ENCODE measurements at regions not wholly inside any gene's neighbourhood (a gene's known extent, or its start where the extent isn't known, plus 50 kb on each side); places are given as distances from the start of the nearest gene placed in this dataset.

GRCh38 chr4:96317891-96318290 is 478.0 kb downstream of the PDHA2 start:
- no peaks in the 10 kb centered on the region for H3K27me3 Mint-ChIP-seq (ENCODE audit: insufficient read depth, unreplicated experiment)
- no TSS peak for BruUV-seq (replicated peaks)

GRCh38 chr4:96326846-96327245 is 487.0 kb downstream of the PDHA2 start:
- H3K4me3 Mint-ChIP-seq (ENCODE audit: unreplicated experiment) = no peak overlapping the region
- POLR2A ChIA-PET = no interaction called here
- no peak overlapping the region for H3K27ac Mint-ChIP-seq (ENCODE audit: unreplicated experiment)
- peaks cover 6% of the 10 kb centered on the region for H3K4me1 Mint-ChIP-seq (ENCODE audit: low read depth, unreplicated experiment)
- no peaks in the 10 kb centered on the region for H3K27me3 ChIP-seq (replicated peaks; ENCODE audit: control insufficient read depth, insufficient read depth, low read length)
- H3K36me3 Mint-ChIP-seq (ENCODE audit: insufficient read depth, unreplicated experiment) = no peaks in the 10 kb centered on the region
- no peak overlapping the region for H3K4me3 ChIP-seq (ENCODE audit: low read depth, low read length)
- BruUV-seq (replicated peaks) = no TSS peak
- no peak for DNase-seq
- H3K36me3 ChIP-seq (ENCODE audit: control insufficient read depth, insufficient read depth, low read length) = no peaks in the 10 kb centered on the region
- no peaks in the 10 kb centered on the region for H3K27me3 Mint-ChIP-seq (ENCODE audit: insufficient read depth, unreplicated experiment)
- CTCF ChIA-PET = no interaction called here
- TF ChIP-seq, protein P1, sequence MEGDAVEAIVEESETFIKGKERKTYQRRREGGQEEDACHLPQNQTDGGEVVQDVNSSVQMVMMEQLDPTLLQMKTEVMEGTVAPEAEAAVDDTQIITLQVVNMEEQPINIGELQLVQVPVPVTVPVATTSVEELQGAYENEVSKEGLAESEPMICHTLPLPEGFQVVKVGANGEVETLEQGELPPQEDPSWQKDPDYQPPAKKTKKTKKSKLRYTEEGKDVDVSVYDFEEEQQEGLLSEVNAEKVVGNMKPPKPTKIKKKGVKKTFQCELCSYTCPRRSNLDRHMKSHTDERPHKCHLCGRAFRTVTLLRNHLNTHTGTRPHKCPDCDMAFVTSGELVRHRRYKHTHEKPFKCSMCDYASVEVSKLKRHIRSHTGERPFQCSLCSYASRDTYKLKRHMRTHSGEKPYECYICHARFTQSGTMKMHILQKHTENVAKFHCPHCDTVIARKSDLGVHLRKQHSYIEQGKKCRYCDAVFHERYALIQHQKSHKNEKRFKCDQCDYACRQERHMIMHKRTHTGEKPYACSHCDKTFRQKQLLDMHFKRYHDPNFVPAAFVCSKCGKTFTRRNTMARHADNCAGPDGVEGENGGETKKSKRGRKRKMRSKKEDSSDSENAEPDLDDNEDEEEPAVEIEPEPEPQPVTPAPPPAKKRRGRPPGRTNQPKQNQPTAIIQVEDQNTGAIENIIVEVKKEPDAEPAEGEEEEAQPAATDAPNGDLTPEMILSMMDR (IDR thresholded peaks at IDR 0.05; ENCODE audit: insufficient read depth in 1 of 2, low read depth in 1 of 2, low read length in 1 of 2, severe bottlenecking in 1 of 2, unreplicated experiment in 1 of 2) = no peak
- peaks cover 10% of the 10 kb centered on the region for H3K9me3 Mint-ChIP-seq (ENCODE audit: unreplicated experiment)
- no peaks in the 10 kb centered on the region for H3K9me3 ChIP-seq
- no peaks in the 10 kb centered on the region for H3K4me1 ChIP-seq
- intact Hi-C loops (cut with micrococcal nuclease; ENCODE audit: unreplicated experiment) = no loop called here

More at GRCh38 chr4:96317891-96318290, 478.0 kb downstream of the PDHA2 start:
- Mint-ChIP-seq H3K4me3 (ENCODE audit: unreplicated experiment) (no peak overlapping the region), H3K36me3 (ENCODE audit: insufficient read depth, unreplicated experiment) (no peaks in the 10 kb centered on the region), H3K9me3 (ENCODE audit: unreplicated experiment) (no peaks in the 10 kb centered on the region), H3K27ac (ENCODE audit: unreplicated experiment) (no peak overlapping the region), H3K4me1 (ENCODE audit: low read depth, unreplicated experiment) (no peaks in the 10 kb centered on the region)
- no peaks in the 10 kb centered on the region for H3K4me1 ChIP-seq
- TF ChIP-seq, protein P1 (IDR thresholded peaks at IDR 0.05; ENCODE audit: insufficient read depth in 1 of 2, low read depth in 1 of 2, low read length in 1 of 2, severe bottlenecking in 1 of 2, unreplicated experiment in 1 of 2) = no peak
- intact Hi-C loops (cut with micrococcal nuclease; ENCODE audit: unreplicated experiment) = no loop called here
- ChIA-PET CTCF (no interaction called here), POLR2A (no interaction called here)
- H3K27me3 ChIP-seq (replicated peaks; ENCODE audit: control insufficient read depth, insufficient read depth, low read length) = no peaks in the 10 kb centered on the region
- DNase-seq = no peak
- H3K4me3 ChIP-seq (ENCODE audit: low read depth, low read length) = no peak overlapping the region
- no peaks in the 10 kb centered on the region for H3K36me3 ChIP-seq (ENCODE audit: control insufficient read depth, insufficient read depth, low read length)
- H3K9me3 ChIP-seq = no peaks in the 10 kb centered on the region

GRCh38 chr4:96342196-96342595 is 502.3 kb downstream of the PDHA2 start:
- no peaks in the 10 kb centered on the region for H3K36me3 ChIP-seq (ENCODE audit: control insufficient read depth, insufficient read depth, low read length)
- intact Hi-C loops (cut with micrococcal nuclease; ENCODE audit: unreplicated experiment) = no loop called here
- no peak overlapping the region for H3K4me3 Mint-ChIP-seq (ENCODE audit: unreplicated experiment)
- TF ChIP-seq, protein P1 (IDR thresholded peaks at IDR 0.05; ENCODE audit: insufficient read depth in 1 of 2, low read depth in 1 of 2, low read length in 1 of 2, severe bottlenecking in 1 of 2, unreplicated experiment in 1 of 2) = no peak
- no peaks in the 10 kb centered on the region for H3K4me1 Mint-ChIP-seq (ENCODE audit: low read depth, unreplicated experiment)
- DNase-seq = no peak
- H3K9me3 Mint-ChIP-seq (ENCODE audit: unreplicated experiment) = no peaks in the 10 kb centered on the region
- H3K4me1 ChIP-seq = no peaks in the 10 kb centered on the region
- CTCF ChIA-PET = no interaction called here
- H3K27me3 Mint-ChIP-seq (ENCODE audit: insufficient read depth, unreplicated experiment) = no peaks in the 10 kb centered on the region
- H3K27me3 ChIP-seq (replicated peaks; ENCODE audit: control insufficient read depth, insufficient read depth, low read length) = no peaks in the 10 kb centered on the region
- POLR2A ChIA-PET = no interaction called here
- no peak overlapping the region for H3K4me3 ChIP-seq (ENCODE audit: low read depth, low read length)
- no peaks in the 10 kb centered on the region for H3K36me3 Mint-ChIP-seq (ENCODE audit: insufficient read depth, unreplicated experiment)
- H3K27ac Mint-ChIP-seq (ENCODE audit: unreplicated experiment) = no peak overlapping the region
- no TSS peak for BruUV-seq (replicated peaks)
- no peaks in the 10 kb centered on the region for H3K9me3 ChIP-seq
